Neural progenitor cell (in vitro differentiated cells): ENCODE measurements at regions not wholly inside any gene's neighbourhood (a gene's known extent, or its start where the extent isn't known, plus 50 kb on each side); places are given as distances from the start of the nearest gene placed in this dataset.
A peak's percentile ranks its signal among the peaks of the same experiment; 100 is the strongest.

Experiments
- DNase-seq: peaks from one replicate; pipeline ENCODE4 v3.0.0-alpha.2; 2016; ENCODE audit warnings: low spot score
- H2AFZ ChIP-seq: fragments of 200-600 bp; sonication (generic); replicated peaks from 2 replicates; pipeline ENCODE4 v1.6.1; 2016; ENCODE audit warnings: antibody characterized with exemption
- H3F3A ChIP-seq: fragments of 200-600 bp; sonication (generic); 2 replicates; pipeline ENCODE4 v1.6.1; 2016; ENCODE audit warnings: antibody characterized with exemption, low read depth
- H3K27ac ChIP-seq: fragments of 200-600 bp; sonication (generic); 2 replicates; pipeline ENCODE4 v1.5.1; 2016; ENCODE audit warnings: mild to moderate bottlenecking
- H3K27me3 ChIP-seq: fragments of 200-600 bp; sonication (generic); 2 replicates; pipeline ENCODE4 v1.6.1; 2016; ENCODE audit warnings: mild to moderate bottlenecking, moderate library complexity
- H3K36me3 ChIP-seq: fragments of 200-600 bp; sonication (generic); 2 replicates; pipeline ENCODE4 v1.5.1; 2016
- H3K4me1 ChIP-seq: fragments of 200-600 bp; sonication (generic); 2 replicates; pipeline ENCODE4 v1.6.1; 2016; ENCODE audit warnings: mixed run types
- H3K4me2 ChIP-seq: fragments of 200-600 bp; sonication (generic); 2 replicates; pipeline ENCODE4 v1.6.1; 2016
- H3K4me3 ChIP-seq: fragments of 200-600 bp; sonication (generic); 2 replicates; pipeline ENCODE4 v1.5.1; 2016
- H3K79me2 ChIP-seq: fragments of 200-600 bp; sonication (generic); 2 replicates; pipeline ENCODE4 v1.6.1; 2016; ENCODE audit warnings: low read depth
- H3K9ac ChIP-seq: fragments of 200-600 bp; sonication (generic); 2 replicates; pipeline ENCODE4 v1.6.1; 2016
- H3K9me3 ChIP-seq: fragments of 200-600 bp; sonication (generic); 2 replicates; pipeline ENCODE4 v1.5.1; 2016; ENCODE audit warnings: low read depth
- H4K20me1 ChIP-seq: fragments of 200-600 bp; sonication (generic); 2 replicates; pipeline ENCODE4 v1.6.1; 2016; ENCODE audit warnings: low read depth
- H3K27ac Mint-ChIP-seq: 3 replicates; pipeline ENCODE4 v1.8.0; 2021; ENCODE audit warnings: mixed read lengths
- H3K27me3 Mint-ChIP-seq: 2 replicates; pipeline ENCODE4 v1.8.0; 2022; ENCODE audit warnings: low read depth, mild to moderate bottlenecking, inconsistent platforms, moderate library complexity, mixed read lengths; ENCODE audit not compliant: insufficient read depth
- H3K36me3 Mint-ChIP-seq: 3 replicates; pipeline ENCODE4 v1.8.0; 2021; ENCODE audit warnings: mixed read lengths
- H3K4me1 Mint-ChIP-seq: 3 replicates; pipeline ENCODE4 v1.8.0; 2021; ENCODE audit warnings: mixed read lengths
- H3K4me3 Mint-ChIP-seq: 3 replicates; pipeline ENCODE4 v1.8.0; 2021; ENCODE audit warnings: mild to moderate bottlenecking, moderate library complexity, mixed read lengths
- H3K9me3 Mint-ChIP-seq: 3 replicates; pipeline ENCODE4 v1.8.0; 2020; ENCODE audit warnings: mixed read lengths
- EZH2 ChIP-seq: fragments of 200-600 bp; sonication (generic); IDR thresholded peaks from 2 replicates; pipeline ENCODE4 v1.6.1; 2017; ENCODE audit warnings: antibody characterized with exemption, mild to moderate bottlenecking, moderate library complexity
- EZH2phosphoT487 ChIP-seq: fragments of 200-600 bp; sonication (generic); IDR thresholded peaks from 2 replicates; pipeline ENCODE4 v1.6.1; 2017; ENCODE audit warnings: antibody characterized with exemption
- TF ChIP-seq, protein P1 (sequence below): fragments of 200-600 bp; sonication (generic); IDR thresholded peaks from 2 replicates; pipeline ENCODE4 v1.5.1; 2017; ENCODE audit warnings: antibody characterized with exemption, mild to moderate bottlenecking

DNA sequence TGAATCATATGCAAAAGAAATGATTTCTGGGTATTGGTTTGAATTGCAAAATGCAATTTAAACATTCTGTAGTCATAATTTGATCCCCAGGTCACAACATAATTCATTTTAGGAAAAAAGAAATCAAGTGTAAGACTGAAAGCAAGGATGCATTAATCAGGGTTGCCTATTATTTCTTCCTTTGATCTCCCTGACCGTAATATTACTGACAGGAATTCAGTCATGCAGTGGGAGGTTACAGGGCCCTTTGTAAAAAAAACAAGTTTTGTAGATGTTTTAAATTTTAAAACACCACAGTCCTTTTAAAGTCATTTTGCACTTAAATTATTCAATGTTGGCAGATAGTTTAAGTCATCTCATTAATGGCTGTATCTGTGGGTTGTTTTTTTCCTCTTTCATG lies 263.0 kb upstream of the NCAM2 start:
- Histone ChIP-seq H3K4me1 (peaks cover 17% of the 10 kb centered on the region), H3K9ac (no peak overlapping the region), H3K4me2 (no peak overlapping the region), H3K9me3 (no peaks in the 10 kb centered on the region), H3K4me3 (no peak overlapping the region), H2AFZ (no peak overlapping the region), H3K36me3 (no peaks in the 10 kb centered on the region), H3K27me3 (no peaks in the 10 kb centered on the region), H3K27ac (no peak overlapping the region), H3F3A (no peaks in the 10 kb centered on the region), H3K79me2 (no peaks in the 10 kb centered on the region), H4K20me1 (no peaks in the 10 kb centered on the region)
- DNase-seq, result no peak
- Mint-ChIP-seq H3K36me3 (no peaks in the 10 kb centered on the region), H3K27ac (no peak overlapping the region), H3K4me1 (peaks cover 19% of the 10 kb centered on the region), H3K27me3 (peaks cover 2% of the 10 kb centered on the region), H3K9me3 (peaks cover 8% of the 10 kb centered on the region), H3K4me3 (no peak overlapping the region)
- TF ChIP-seq EZH2phosphoT487 (no peak), EZH2 (no peak)
- TF ChIP-seq, protein P1, sequence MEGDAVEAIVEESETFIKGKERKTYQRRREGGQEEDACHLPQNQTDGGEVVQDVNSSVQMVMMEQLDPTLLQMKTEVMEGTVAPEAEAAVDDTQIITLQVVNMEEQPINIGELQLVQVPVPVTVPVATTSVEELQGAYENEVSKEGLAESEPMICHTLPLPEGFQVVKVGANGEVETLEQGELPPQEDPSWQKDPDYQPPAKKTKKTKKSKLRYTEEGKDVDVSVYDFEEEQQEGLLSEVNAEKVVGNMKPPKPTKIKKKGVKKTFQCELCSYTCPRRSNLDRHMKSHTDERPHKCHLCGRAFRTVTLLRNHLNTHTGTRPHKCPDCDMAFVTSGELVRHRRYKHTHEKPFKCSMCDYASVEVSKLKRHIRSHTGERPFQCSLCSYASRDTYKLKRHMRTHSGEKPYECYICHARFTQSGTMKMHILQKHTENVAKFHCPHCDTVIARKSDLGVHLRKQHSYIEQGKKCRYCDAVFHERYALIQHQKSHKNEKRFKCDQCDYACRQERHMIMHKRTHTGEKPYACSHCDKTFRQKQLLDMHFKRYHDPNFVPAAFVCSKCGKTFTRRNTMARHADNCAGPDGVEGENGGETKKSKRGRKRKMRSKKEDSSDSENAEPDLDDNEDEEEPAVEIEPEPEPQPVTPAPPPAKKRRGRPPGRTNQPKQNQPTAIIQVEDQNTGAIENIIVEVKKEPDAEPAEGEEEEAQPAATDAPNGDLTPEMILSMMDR, result no peak

GRCh38 chr21:20737227-20737913 lies 260.8 kb upstream of the NCAM2 start:
- H3K4me3 Mint-ChIP-seq, result no peak overlapping the region
- Histone ChIP-seq H4K20me1 (no peaks in the 10 kb centered on the region), H2AFZ (no peak overlapping the region), H3K27ac (no peak overlapping the region), H3K9me3 (no peaks in the 10 kb centered on the region), H3K4me1 (peaks cover 17% of the 10 kb centered on the region), H3F3A (no peaks in the 10 kb centered on the region), H3K4me2 (no peak overlapping the region), H3K4me3 (no peak overlapping the region), H3K36me3 (no peaks in the 10 kb centered on the region), H3K9ac (no peak overlapping the region), H3K27me3 (no peaks in the 10 kb centered on the region), H3K79me2 (no peaks in the 10 kb centered on the region)
- H3K36me3 Mint-ChIP-seq, result no peaks in the 10 kb centered on the region
- peaks cover 8% of the 10 kb centered on the region for H3K9me3 Mint-ChIP-seq
- no peak for DNase-seq
- H3K4me1 Mint-ChIP-seq, result peaks cover 17% of the 10 kb centered on the region
- H3K27ac Mint-ChIP-seq, result peak overlapping the region; percentile 7
- no peak for TF ChIP-seq EZH2
- TF ChIP-seq, protein P1, result no peak
- TF ChIP-seq EZH2phosphoT487, result no peak
- peaks cover 2% of the 10 kb centered on the region for H3K27me3 Mint-ChIP-seq

DNA sequence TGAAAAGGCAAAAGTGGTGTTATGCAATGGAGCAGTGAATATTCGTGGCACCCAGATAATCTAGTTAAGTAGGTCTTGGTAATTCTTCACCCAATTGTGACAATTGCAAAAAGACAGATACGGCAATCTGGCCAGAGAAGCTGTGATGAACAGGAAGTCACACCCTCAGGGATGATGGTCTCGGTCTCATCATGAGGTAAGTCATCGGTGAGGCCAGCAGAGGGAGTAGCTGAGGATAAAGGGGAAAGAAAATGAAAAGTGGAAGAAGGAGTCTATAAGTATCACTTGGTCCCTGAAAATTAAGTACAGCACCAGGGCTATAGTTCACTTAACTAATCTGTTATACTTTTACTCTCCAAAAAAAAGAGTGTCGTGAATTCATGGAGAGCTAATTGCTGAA lies 258.8 kb upstream of the NCAM2 start:
- H3K4me2 ChIP-seq, result no peak overlapping the region
- no peaks in the 10 kb centered on the region for H3K36me3 ChIP-seq
- H3K9me3 Mint-ChIP-seq, result peaks cover 8% of the 10 kb centered on the region
- H3K79me2 ChIP-seq, result no peaks in the 10 kb centered on the region
- H3K27me3 ChIP-seq, result no peaks in the 10 kb centered on the region
- H3K4me1 Mint-ChIP-seq, result peaks cover 17% of the 10 kb centered on the region
- H3K27ac ChIP-seq, result no peak overlapping the region
- no peak overlapping the region for H3K4me3 Mint-ChIP-seq
- H3K9ac ChIP-seq, result no peak overlapping the region
- DNase-seq, result peak; percentile 7
- no peaks in the 10 kb centered on the region for H3K9me3 ChIP-seq
- TF ChIP-seq EZH2phosphoT487, result no peak
- no peak for TF ChIP-seq EZH2
- TF ChIP-seq, protein P1, result peak; percentile 42
- no peak overlapping the region for H2AFZ ChIP-seq
- H3K4me3 ChIP-seq, result no peak overlapping the region
- no peaks in the 10 kb centered on the region for H4K20me1 ChIP-seq
- H3K36me3 Mint-ChIP-seq, result no peaks in the 10 kb centered on the region
- H3F3A ChIP-seq, result no peaks in the 10 kb centered on the region
- no peak overlapping the region for H3K27ac Mint-ChIP-seq
- peaks cover 17% of the 10 kb centered on the region for H3K4me1 ChIP-seq
- H3K27me3 Mint-ChIP-seq, result peaks cover 2% of the 10 kb centered on the region
